ENCODE measurements at regions not wholly inside any gene's neighbourhood (a gene's known extent, or its start where the extent isn't known, plus 50 kb on each side); places are given as distances from the start of the nearest gene placed in this dataset.

GRCh38 chr4:24103434-24104157, 213.7 kb upstream of the PPARGC1A start:
- Histone ChIP-seq H3K27me3 (no peaks in the 10 kb centered on the region), H3K9me3 (no peaks in the 10 kb centered on the region), H3K4me1 (no peaks in the 10 kb centered on the region), H3K36me3 (no peaks in the 10 kb centered on the region), H3K4me3 (ENCODE audit: low read depth, low read length) (no peak overlapping the region)
- no peak for TF ChIP-seq CTCF (IDR thresholded peaks at IDR 0.05; ENCODE audit: low read depth, low read length)
- no peak for DNase-seq

DNA sequence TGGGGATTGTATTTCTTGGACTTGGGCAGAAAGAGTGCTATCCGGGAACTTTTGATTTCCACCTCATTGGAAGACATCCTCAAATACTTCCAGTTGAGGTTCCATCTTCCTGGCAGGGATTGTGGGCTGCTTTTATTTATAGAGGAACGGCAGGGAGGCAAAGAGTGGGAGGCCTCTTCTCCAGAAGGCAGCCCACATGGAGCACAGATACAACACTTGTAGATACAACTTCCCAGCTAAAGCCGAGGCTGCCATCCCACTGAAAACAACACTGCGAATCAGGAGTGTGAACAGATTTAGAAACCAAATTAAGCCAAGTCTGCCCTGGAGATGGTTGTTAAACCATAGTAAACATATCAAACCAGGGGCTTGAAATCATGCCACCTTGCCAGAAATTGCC, 212.8 kb upstream of the PPARGC1A start:
- no peak for DNase-seq
- H3K36me3 ChIP-seq: no peaks in the 10 kb centered on the region
- no peaks in the 10 kb centered on the region for H3K9me3 ChIP-seq
- no peaks in the 10 kb centered on the region for H3K4me1 ChIP-seq
- H3K27me3 ChIP-seq: no peaks in the 10 kb centered on the region
- H3K4me3 ChIP-seq (ENCODE audit: low read depth, low read length): no peak overlapping the region
- TF ChIP-seq CTCF (IDR thresholded peaks at IDR 0.05; ENCODE audit: low read depth, low read length): no peak

GRCh38 chr4:24096603-24097002, 206.8 kb upstream of the PPARGC1A start:
- DNase-seq: no peak
- no peaks in the 10 kb centered on the region for H3K9me3 ChIP-seq
- no peaks in the 10 kb centered on the region for H3K27me3 ChIP-seq
- H3K4me3 ChIP-seq (ENCODE audit: low read depth, low read length): no peak overlapping the region
- H3K36me3 ChIP-seq: no peaks in the 10 kb centered on the region
- no peak for TF ChIP-seq CTCF (IDR thresholded peaks at IDR 0.05; ENCODE audit: low read depth, low read length)
- no peaks in the 10 kb centered on the region for H3K4me1 ChIP-seq

- no peaks in the 10 kb centered on the region for H3K27me3 ChIP-seq
- TF ChIP-seq CTCF (IDR thresholded peaks at IDR 0.05; ENCODE audit: low read depth, low read length): no peak
These were observed 204.9 kb upstream of the PPARGC1A start for GRCh38 chr4:24094726-24095125.

GRCh38 chr4:24093446-24093845, 203.6 kb upstream of the PPARGC1A start:
- no peaks in the 10 kb centered on the region for H3K27me3 ChIP-seq
- no peaks in the 10 kb centered on the region for H3K36me3 ChIP-seq
- no peak for TF ChIP-seq CTCF (IDR thresholded peaks at IDR 0.05; ENCODE audit: low read depth, low read length)
- H3K4me3 ChIP-seq (ENCODE audit: low read depth, low read length): no peak overlapping the region
- no peaks in the 10 kb centered on the region for H3K9me3 ChIP-seq
- no peaks in the 10 kb centered on the region for H3K4me1 ChIP-seq
- DNase-seq: no peak

More at GRCh38 chr4:24094726-24095125, 204.9 kb upstream of the PPARGC1A start:
- Histone ChIP-seq H3K9me3 (no peaks in the 10 kb centered on the region), H3K4me1 (no peaks in the 10 kb centered on the region), H3K36me3 (no peaks in the 10 kb centered on the region), H3K4me3 (ENCODE audit: low read depth, low read length) (no peak overlapping the region)
- no peak for DNase-seq

GRCh38 chr4:24091639-24092233, 201.9 kb upstream of the PPARGC1A start:
- H3K4me3 ChIP-seq (ENCODE audit: low read depth, low read length): no peak overlapping the region
- no peaks in the 10 kb centered on the region for H3K36me3 ChIP-seq
- no peak for DNase-seq
- TF ChIP-seq CTCF (IDR thresholded peaks at IDR 0.05; ENCODE audit: low read depth, low read length): no peak
- no peaks in the 10 kb centered on the region for H3K9me3 ChIP-seq
- no peaks in the 10 kb centered on the region for H3K4me1 ChIP-seq
- no peaks in the 10 kb centered on the region for H3K27me3 ChIP-seq

All from BE2C (cell line).